Upper lobe of right lung (tissue), 1 donor: ENCODE measurements at regions not wholly inside any gene's neighbourhood (a gene's known extent, or its start where the extent isn't known, plus 50 kb on each side); places are given as distances from the start of the nearest gene placed in this dataset.

Source experiments
- ATAC-seq: fragments of 200-7000 bp; cut with Tn5 transposase; one replicate; pipeline ENCODE4 v1.9.1; 2020; ENCODE audit warnings: mild to moderate bottlenecking, moderate library complexity
- DNase-seq: peaks from one replicate; pipeline ENCODE4 v3.0.0-alpha.2; 2020
- H3K27ac ChIP-seq: fragments of 200-600 bp; one replicate; pipeline ENCODE4 v1.8.0; 2022
- H3K27me3 ChIP-seq: fragments of 200-600 bp; one replicate; pipeline ENCODE4 v1.8.0; 2022; ENCODE audit warnings: mild to moderate bottlenecking
- H3K36me3 ChIP-seq: fragments of 200-600 bp; one replicate; pipeline ENCODE4 v1.8.0; 2022
- H3K4me1 ChIP-seq: fragments of 200-600 bp; one replicate; pipeline ENCODE4 v1.8.0; 2022
- H3K4me3 ChIP-seq: fragments of 200-600 bp; one replicate; pipeline ENCODE4 v1.8.0; 2022; ENCODE audit warnings: mild to moderate bottlenecking
- H3K9me3 ChIP-seq: fragments of 200-600 bp; one replicate; pipeline ENCODE4 v1.8.0; 2022
- CTCF ChIP-seq: fragments of 200-600 bp; IDR thresholded peaks from one replicate; pipeline ENCODE4 v1.8.0; 2022; ENCODE audit warnings: antibody characterized with exemption
- intact Hi-C: fragments of 100-400 bp; cut with DNase I; formaldehyde crosslinking; loops from one replicate; pipeline ENCODE4 v1.11.0; 2022
- donor health status: DM: no; HTN: yes; CAD: no; lungs with severe emphysema.

- DNase-seq (no peak), ATAC-seq (no peak)
- intact Hi-C loops = no loop called here
- H3K4me3 ChIP-seq = no peak overlapping the region
- H3K36me3 ChIP-seq = no peaks in the 10 kb centered on the region
- H3K27me3 ChIP-seq = no peaks in the 10 kb centered on the region
- H3K27ac ChIP-seq = no peak overlapping the region
- no peaks in the 10 kb centered on the region for H3K9me3 ChIP-seq
- H3K4me1 ChIP-seq = no peaks in the 10 kb centered on the region
- TF ChIP-seq CTCF = no peak
These were observed 369.6 kb upstream of the NRXN1 start for GRCh38 chr2:51401546-51401945.

- ATAC-seq = no peak
- TF ChIP-seq CTCF = no peak
- no peak for DNase-seq
- Histone ChIP-seq H3K9me3 (no peaks in the 10 kb centered on the region), H3K36me3 (no peaks in the 10 kb centered on the region), H3K27ac (no peak overlapping the region), H3K4me1 (no peaks in the 10 kb centered on the region), H3K27me3 (no peaks in the 10 kb centered on the region), H3K4me3 (no peak overlapping the region)
- intact Hi-C loops = no loop called here
These were observed 355.3 kb upstream of the NRXN1 start for GRCh38 chr2:51387235-51387634.

- no peaks in the 10 kb centered on the region for H3K4me1 ChIP-seq
- no peaks in the 10 kb centered on the region for H3K36me3 ChIP-seq
- no peak overlapping the region for H3K27ac ChIP-seq
- DNase-seq (no peak), ATAC-seq (no peak)
- TF ChIP-seq CTCF = no peak
- no peak overlapping the region for H3K4me3 ChIP-seq
- no peaks in the 10 kb centered on the region for H3K27me3 ChIP-seq
- H3K9me3 ChIP-seq = no peaks in the 10 kb centered on the region
- intact Hi-C loops = no loop called here
These were observed 348.1 kb upstream of the NRXN1 start for GRCh38 chr2:51379997-51380396.

GRCh38 chr2:51368250-51368649 lies 336.3 kb upstream of the NRXN1 start:
- H3K4me3 ChIP-seq = no peak overlapping the region
- no peak for TF ChIP-seq CTCF
- ATAC-seq (no peak), DNase-seq (no peak)
- H3K4me1 ChIP-seq = no peaks in the 10 kb centered on the region
- H3K9me3 ChIP-seq = no peaks in the 10 kb centered on the region
- intact Hi-C loops = no loop called here
- H3K27me3 ChIP-seq = no peaks in the 10 kb centered on the region
- no peak overlapping the region for H3K27ac ChIP-seq
- H3K36me3 ChIP-seq = no peaks in the 10 kb centered on the region

- Histone ChIP-seq H3K27ac (no peak overlapping the region), H3K9me3 (no peaks in the 10 kb centered on the region), H3K4me3 (no peak overlapping the region), H3K27me3 (no peaks in the 10 kb centered on the region), H3K4me1 (no peaks in the 10 kb centered on the region), H3K36me3 (no peaks in the 10 kb centered on the region)
- DNase-seq (no peak), ATAC-seq (no peak)
- no peak for TF ChIP-seq CTCF
- intact Hi-C loops = no loop called here
These were observed 318.2 kb upstream of the NRXN1 start for GRCh38 chr2:51350100-51350499.

- DNase-seq = no peak
- Histone ChIP-seq H3K9me3 (no peaks in the 10 kb centered on the region), H3K27ac (no peak overlapping the region), H3K4me3 (no peak overlapping the region), H3K27me3 (no peaks in the 10 kb centered on the region), H3K36me3 (no peaks in the 10 kb centered on the region), H3K4me1 (no peaks in the 10 kb centered on the region)
- intact Hi-C loops = no loop called here
- ATAC-seq = no peak
- TF ChIP-seq CTCF = no peak
These were observed 313.0 kb upstream of the NRXN1 start for GRCh38 chr2:51344886-51345285.
